GM18505 (cell line): ENCODE measurements at regions not wholly inside any gene's neighbourhood (a gene's known extent, or its start where the extent isn't known, plus 50 kb on each side); places are given as distances from the start of the nearest gene placed in this dataset.
"Not testable (repeated sequence)": the region's sequence is repeated elsewhere in the genome, so short reads cannot be mapped to it uniquely, and the experiment has no call there.

Source experiments
- ATAC-seq: cut with Tn5 transposase; IDR thresholded peaks from one replicate; pipeline ENCODE4 v1.9.1; 2021; ENCODE audit not compliant: unreplicated experiment
- POLR2A ChIP-seq: IDR thresholded peaks from 4 replicates; pipeline ENCODE4 v1.6.1; 2011; ENCODE audit warnings: borderline replicate concordance; ENCODE audit not compliant: insufficient read depth, insufficient read length; ENCODE audit errors: extremely low read depth

- no peak for ATAC-seq
- TF ChIP-seq POLR2A: no peak
These were observed 348.0 kb downstream of the TYW1 start for GRCh38 chr7:67344481-67345193.

GRCh38 chr7:67346126-67346525 lies 349.5 kb downstream of the TYW1 start:
- no peak for TF ChIP-seq POLR2A
- ATAC-seq: no peak

- no peak for ATAC-seq
- TF ChIP-seq POLR2A: no peak
These were observed 350.2 kb downstream of the TYW1 start for GRCh38 chr7:67346876-67347275.

GRCh38 chr7:67348171-67348570 lies 351.5 kb downstream of the TYW1 start:
- no peak for TF ChIP-seq POLR2A
- ATAC-seq: no peak

DNA sequence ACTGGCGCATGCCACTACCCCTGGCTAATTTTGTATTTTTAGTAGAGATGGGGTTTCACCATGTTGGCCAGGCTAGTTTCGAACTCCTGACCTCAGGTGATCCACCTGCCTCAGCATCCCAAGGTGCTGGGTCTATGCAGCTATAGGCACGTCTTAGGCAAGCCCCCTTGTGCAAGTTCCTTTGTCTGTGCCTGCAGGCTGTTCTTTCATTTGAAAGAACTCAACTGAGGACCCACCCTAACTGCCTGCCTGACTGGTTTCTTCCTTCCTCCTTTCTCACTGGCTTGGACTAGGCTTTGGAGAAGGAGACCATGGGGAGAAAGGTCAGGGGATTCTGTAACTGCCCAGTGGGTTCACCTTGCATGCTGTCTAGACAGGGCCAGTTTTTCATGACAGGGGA lies 361.0 kb downstream of the TYW1 start:
- not testable (repeated sequence) for ATAC-seq

DNA sequence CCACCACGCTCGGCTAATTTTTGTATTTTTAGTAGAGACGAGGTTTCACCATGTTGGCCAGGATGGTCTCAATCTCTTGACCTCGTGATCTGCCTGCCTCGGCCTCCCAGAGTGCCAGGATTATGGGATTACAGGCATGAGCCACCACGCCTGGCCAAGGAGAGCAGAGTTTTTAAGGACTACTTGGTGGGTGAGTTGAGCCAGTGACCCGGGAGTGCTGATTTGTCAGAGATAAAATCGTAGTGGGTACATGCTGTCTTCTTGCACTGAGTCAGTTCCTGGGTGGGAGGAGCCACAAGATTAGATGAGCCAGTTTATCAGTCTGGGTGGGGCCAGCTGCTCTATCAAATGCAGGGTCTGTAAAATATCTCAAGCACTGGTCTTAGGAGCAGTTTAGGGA lies 361.7 kb downstream of the TYW1 start:
- not testable (repeated sequence) for ATAC-seq

DNA sequence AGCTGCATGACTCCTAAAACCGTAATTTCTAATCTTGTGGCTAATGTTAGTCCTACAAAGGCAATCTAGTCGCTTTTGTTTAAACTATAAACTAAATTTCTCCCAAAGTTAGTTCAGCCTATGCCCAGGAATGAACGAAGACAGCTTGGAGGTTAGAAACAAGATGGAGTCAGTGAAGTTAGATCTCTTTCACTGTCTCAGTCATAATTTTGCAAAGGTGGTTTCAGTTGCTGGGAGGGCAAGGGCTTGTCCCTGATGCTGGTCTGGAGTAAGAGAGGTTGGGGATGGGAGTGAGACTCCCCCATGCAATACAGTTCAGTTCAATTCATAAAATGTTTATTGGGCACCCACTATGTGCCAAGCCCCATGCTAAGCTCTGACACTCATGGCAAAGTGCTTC lies 362.1 kb downstream of the TYW1 start:
- not testable (repeated sequence) for ATAC-seq

- TF ChIP-seq POLR2A: no peak
- ATAC-seq: no peak
These were observed 363.3 kb downstream of the TYW1 start for GRCh38 chr7:67359900-67360299.

- no peak for TF ChIP-seq POLR2A
- no peak for ATAC-seq
These were observed 364.5 kb downstream of the TYW1 start for GRCh38 chr7:67361150-67361549.

DNA sequence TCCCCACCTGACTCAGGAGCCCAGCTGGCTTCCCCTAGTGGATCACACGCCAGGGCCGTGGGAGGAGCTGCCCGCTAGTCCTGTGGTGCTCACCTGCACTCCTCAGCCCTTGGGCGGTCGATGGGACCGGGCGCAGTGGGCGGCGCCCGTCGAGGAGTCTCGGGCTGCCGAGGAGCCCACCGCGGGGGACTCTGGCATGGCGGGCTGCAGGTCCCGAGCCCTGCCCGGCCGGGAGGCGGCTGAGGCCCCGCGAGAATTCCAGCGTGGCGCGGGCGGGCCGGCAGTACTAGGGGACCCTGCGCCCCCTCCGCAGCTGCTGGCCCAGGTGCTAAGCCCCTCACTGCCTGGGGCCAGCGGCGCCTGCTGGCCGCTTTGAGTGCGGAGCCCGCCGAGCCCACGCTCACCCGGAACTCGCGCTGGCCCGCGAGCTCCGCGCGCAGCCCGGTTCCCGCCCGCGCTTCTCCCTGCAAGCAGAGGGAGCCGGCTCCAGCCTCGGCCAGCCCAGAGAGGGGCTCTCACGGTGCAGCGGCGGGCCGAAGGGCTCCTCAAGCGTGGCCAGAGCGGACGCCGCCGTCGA lies 367.9 kb downstream of the TYW1 start:
- TF ChIP-seq POLR2A: no peak
- ATAC-seq: no peak

GRCh38 chr7:67371429-67372305 lies 375.0 kb downstream of the TYW1 start:
- TF ChIP-seq POLR2A: no peak
- no peak for ATAC-seq

DNA sequence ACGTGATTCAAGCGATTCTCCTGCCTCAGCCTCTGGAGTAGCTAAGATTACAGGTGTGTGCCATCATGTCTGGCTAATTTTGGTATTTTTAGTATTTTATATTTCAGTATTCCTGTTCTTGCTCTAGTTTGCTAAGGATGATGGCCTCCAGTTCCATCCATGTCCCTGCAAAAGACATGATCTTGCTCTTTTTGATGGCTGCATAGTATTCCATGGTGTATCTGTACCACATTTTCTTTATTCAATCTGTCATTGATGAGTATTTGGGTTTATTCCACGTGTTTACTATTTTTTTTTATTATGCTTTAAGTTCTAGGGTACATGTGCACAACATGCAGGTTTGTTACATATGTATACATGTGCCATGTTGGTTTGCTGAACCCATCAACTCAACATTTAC lies 376.8 kb downstream of the TYW1 start:
- ATAC-seq: not testable (repeated sequence)

DNA sequence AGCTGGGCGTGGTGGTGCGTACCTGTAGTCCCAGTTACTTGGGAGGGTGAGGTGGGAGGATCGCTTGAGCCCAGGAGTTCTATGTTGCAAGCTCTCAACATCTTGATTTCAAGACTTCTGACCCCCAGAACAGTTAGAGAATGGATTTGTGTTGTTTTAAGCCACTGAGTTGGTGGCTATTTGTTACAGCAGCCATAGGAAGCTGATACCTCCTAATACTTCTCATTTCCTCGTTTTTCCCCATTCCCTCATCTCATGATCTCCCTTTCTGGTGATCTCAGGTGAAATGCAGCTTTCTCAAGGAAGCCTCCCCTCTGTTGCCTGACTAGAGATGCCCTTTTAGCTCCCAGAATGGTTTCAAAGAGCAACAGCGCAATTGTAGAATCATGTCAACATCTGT lies 378.8 kb downstream of the TYW1 start:
- no peak for TF ChIP-seq POLR2A
- ATAC-seq: no peak
